ENCODE measurements at regions not wholly inside any gene's neighbourhood (a gene's known extent, or its start where the extent isn't known, plus 50 kb on each side); places are given as distances from the start of the nearest gene placed in this dataset.

- no peak for TF ChIP-seq POLR2A (IDR thresholded peaks at IDR 0.05)
- TF ChIP-seq, protein P1, sequence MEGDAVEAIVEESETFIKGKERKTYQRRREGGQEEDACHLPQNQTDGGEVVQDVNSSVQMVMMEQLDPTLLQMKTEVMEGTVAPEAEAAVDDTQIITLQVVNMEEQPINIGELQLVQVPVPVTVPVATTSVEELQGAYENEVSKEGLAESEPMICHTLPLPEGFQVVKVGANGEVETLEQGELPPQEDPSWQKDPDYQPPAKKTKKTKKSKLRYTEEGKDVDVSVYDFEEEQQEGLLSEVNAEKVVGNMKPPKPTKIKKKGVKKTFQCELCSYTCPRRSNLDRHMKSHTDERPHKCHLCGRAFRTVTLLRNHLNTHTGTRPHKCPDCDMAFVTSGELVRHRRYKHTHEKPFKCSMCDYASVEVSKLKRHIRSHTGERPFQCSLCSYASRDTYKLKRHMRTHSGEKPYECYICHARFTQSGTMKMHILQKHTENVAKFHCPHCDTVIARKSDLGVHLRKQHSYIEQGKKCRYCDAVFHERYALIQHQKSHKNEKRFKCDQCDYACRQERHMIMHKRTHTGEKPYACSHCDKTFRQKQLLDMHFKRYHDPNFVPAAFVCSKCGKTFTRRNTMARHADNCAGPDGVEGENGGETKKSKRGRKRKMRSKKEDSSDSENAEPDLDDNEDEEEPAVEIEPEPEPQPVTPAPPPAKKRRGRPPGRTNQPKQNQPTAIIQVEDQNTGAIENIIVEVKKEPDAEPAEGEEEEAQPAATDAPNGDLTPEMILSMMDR (IDR thresholded peaks at IDR 0.05), result no peak
These were observed 179.4 kb downstream of the OPA1 start for GRCh38 chr3:193772422-193772763.
